Activated CD8-positive, alpha-beta memory T cell treated with anti-CD3 and anti-CD28 coated beads, Interleukin-2, amount 10 ng/mL, durations not matched to agents 7 days and 5 days (primary cell): ENCODE measurements at regions not wholly inside any gene's neighbourhood (a gene's known extent, or its start where the extent isn't known, plus 50 kb on each side); places are given as distances from the start of the nearest gene placed in this dataset.

Source experiments
- ATAC-seq: fragments of 150-1000 bp; cut with Tn5 transposase; one replicate; pipeline ENCODE4 v1.10.0; 2021; ENCODE audit warnings: moderate library complexity
- CTCF ChIA-PET: fragments of 350-600 bp; sonication (Branson Sonifier 250); formaldehyde crosslinking; loops from one replicate; lab custom pipeline; 2021; ENCODE audit warnings: antibody characterized with exemption; lab: Charles Lee
- DNase-seq: peaks from one replicate; pipeline ENCODE4 v3.0.0-alpha.2; 2020
- H3K27ac Mint-ChIP-seq: one replicate; pipeline ENCODE4 v1.8.0; 2021; ENCODE audit warnings: mild to moderate bottlenecking, mixed read lengths
- H3K27me3 Mint-ChIP-seq: one replicate; pipeline ENCODE4 v1.8.0; 2021; ENCODE audit warnings: mixed read lengths
- H3K36me3 Mint-ChIP-seq: one replicate; pipeline ENCODE4 v1.8.0; 2021; ENCODE audit warnings: mild to moderate bottlenecking, mixed read lengths
- H3K4me1 Mint-ChIP-seq: one replicate; pipeline ENCODE4 v1.8.0; 2021; ENCODE audit warnings: mixed read lengths
- H3K4me3 Mint-ChIP-seq: one replicate; pipeline ENCODE4 v1.8.0; 2021; ENCODE audit warnings: mild to moderate bottlenecking, moderate library complexity, mixed read lengths
- H3K9me3 Mint-ChIP-seq: one replicate; pipeline ENCODE4 v1.8.0; 2022; ENCODE audit warnings: low read depth, mixed read lengths

DNA sequence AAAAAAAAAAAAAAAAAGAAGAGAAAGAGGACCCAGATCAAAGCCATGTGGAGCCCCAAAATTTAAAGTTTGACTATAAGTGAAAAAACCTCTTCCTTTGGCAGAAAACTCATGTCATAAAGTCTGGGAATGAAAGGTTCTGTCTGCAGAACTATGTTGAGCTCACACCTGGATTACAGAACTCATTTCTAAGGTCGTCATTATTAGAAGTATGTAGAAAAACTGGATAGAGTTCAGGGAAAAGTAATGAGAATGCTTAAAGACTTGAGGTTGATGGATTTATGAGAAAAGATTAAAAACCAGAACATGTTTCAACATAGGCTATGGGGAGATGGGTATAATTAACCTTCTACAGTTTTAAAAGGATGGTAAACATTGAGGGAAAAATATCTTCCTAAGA is 90.7 kb upstream of the COL11A1 start:
- Mint-ChIP-seq H3K27me3 (no peaks in the 10 kb centered on the region), H3K36me3 (no peaks in the 10 kb centered on the region), H3K4me1 (no peaks in the 10 kb centered on the region), H3K4me3 (no peak overlapping the region), H3K27ac (no peak overlapping the region), H3K9me3 (peaks cover 2% of the 10 kb centered on the region)
- no peak for DNase-seq
- CTCF ChIA-PET = no interaction called here
- ATAC-seq = no peak

DNA sequence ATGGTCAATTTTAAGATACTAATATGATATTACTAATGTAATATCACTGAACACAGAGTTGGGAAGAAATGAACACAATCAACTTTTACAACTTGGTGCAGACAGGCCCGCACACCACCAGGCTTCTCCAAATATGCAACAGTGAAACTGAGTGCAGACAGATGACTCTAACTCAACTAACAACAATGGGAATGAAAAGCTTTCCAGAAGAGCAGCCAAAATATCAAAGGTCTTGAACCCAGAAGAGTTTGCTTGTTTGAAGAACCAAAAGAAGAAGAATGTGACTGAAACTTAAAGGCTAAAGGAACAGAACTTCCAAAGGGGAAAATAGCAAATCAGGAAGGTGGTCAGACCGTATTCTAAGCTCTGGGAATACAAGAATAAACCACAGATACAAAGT is 89.8 kb upstream of the COL11A1 start:
- no peaks in the 10 kb centered on the region for H3K27me3 Mint-ChIP-seq
- CTCF ChIA-PET = no interaction called here
- H3K9me3 Mint-ChIP-seq = peaks cover 2% of the 10 kb centered on the region
- no peak for ATAC-seq
- H3K27ac Mint-ChIP-seq = no peak overlapping the region
- H3K36me3 Mint-ChIP-seq = no peaks in the 10 kb centered on the region
- no peaks in the 10 kb centered on the region for H3K4me1 Mint-ChIP-seq
- no peak for DNase-seq
- H3K4me3 Mint-ChIP-seq = no peak overlapping the region

GRCh38 chr1:103197216-103197615 is 88.9 kb upstream of the COL11A1 start:
- ATAC-seq (no peak), DNase-seq (no peak)
- no peaks in the 10 kb centered on the region for H3K27me3 Mint-ChIP-seq
- no peak overlapping the region for H3K27ac Mint-ChIP-seq
- no peak overlapping the region for H3K4me3 Mint-ChIP-seq
- H3K9me3 Mint-ChIP-seq = peaks cover 2% of the 10 kb centered on the region
- CTCF ChIA-PET = no interaction called here
- H3K4me1 Mint-ChIP-seq = no peaks in the 10 kb centered on the region
- no peaks in the 10 kb centered on the region for H3K36me3 Mint-ChIP-seq

GRCh38 chr1:103194984-103195383 is 86.7 kb upstream of the COL11A1 start:
- Mint-ChIP-seq H3K36me3 (no peaks in the 10 kb centered on the region), H3K27ac (no peak overlapping the region)

DNA sequence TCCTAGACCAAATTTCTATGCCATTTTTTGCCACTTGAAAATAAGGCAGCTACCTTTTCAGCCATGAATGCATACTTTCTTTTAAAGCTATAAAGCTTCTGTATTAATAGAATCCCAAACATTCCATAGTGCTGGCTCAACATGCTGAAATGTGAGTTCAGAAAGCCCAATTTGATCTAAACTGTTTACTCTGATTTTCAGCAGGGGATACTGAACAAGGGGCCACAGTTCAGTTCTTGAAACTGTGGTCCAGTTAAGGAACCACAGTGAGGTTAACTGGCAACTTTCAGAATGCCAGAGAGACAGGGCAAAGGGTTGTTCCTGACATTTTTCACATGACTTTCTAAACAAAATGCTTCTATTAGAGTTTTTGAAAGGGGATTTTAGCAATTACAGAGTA is 85.7 kb upstream of the COL11A1 start:
- ATAC-seq (no peak), DNase-seq (no peak)
- CTCF ChIA-PET = no interaction called here
- Mint-ChIP-seq H3K36me3 (no peaks in the 10 kb centered on the region), H3K27me3 (no peaks in the 10 kb centered on the region), H3K9me3 (peaks cover 4% of the 10 kb centered on the region), H3K27ac (no peak overlapping the region), H3K4me3 (no peak overlapping the region), H3K4me1 (no peaks in the 10 kb centered on the region)

More at GRCh38 chr1:103194984-103195383, 86.7 kb upstream of the COL11A1 start:
- CTCF ChIA-PET = no interaction called here
- Mint-ChIP-seq H3K27me3 (no peaks in the 10 kb centered on the region), H3K4me3 (no peak overlapping the region), H3K9me3 (peaks cover 5% of the 10 kb centered on the region), H3K4me1 (no peaks in the 10 kb centered on the region)
- DNase-seq (no peak), ATAC-seq (no peak)

DNA sequence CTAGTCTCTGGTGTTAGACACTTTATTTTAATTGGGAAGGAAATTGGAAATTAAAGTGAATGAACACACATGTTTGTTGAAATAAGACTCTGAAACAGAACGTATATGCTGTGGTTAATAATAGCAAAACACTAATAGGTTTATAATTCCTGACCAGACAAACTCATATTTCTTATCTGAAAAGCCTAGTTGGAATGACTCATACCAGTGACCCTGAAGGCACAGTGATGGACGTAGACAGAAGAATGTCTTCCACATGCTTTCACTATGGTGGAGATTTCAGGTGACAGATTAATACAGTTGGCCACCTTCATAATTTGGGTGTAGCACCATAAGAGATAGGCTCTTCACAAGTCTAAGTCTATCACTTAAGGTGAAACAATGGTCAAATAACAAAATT is 83.0 kb upstream of the COL11A1 start:
- H3K27me3 Mint-ChIP-seq = no peaks in the 10 kb centered on the region
- no peaks in the 10 kb centered on the region for H3K4me1 Mint-ChIP-seq
- no peaks in the 10 kb centered on the region for H3K36me3 Mint-ChIP-seq
- CTCF ChIA-PET = no interaction called here
- no peak overlapping the region for H3K4me3 Mint-ChIP-seq
- H3K27ac Mint-ChIP-seq = no peak overlapping the region
- H3K9me3 Mint-ChIP-seq = peaks cover 3% of the 10 kb centered on the region
- DNase-seq (no peak), ATAC-seq (no peak)

DNA sequence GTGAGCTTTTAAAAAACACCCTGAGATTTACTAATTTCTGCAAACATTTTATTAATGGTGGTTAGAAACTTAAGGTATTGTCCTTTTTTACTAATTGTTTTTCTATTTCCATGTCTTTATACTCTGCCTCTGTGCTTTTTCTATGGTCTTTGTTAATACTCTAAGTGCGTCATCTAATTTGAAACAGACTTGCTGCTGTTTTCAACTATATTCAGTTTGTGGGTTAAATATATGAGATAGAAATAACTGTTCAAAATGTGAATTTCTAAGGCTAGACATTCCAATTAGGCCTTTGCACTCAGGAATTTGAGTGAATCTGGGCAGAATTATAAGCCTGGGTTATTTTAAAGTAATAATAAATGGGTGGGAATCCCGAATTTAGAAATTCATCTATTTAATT is 82.4 kb upstream of the COL11A1 start:
- H3K36me3 Mint-ChIP-seq = no peaks in the 10 kb centered on the region
- CTCF ChIA-PET = no interaction called here
- no peak for ATAC-seq

DNA sequence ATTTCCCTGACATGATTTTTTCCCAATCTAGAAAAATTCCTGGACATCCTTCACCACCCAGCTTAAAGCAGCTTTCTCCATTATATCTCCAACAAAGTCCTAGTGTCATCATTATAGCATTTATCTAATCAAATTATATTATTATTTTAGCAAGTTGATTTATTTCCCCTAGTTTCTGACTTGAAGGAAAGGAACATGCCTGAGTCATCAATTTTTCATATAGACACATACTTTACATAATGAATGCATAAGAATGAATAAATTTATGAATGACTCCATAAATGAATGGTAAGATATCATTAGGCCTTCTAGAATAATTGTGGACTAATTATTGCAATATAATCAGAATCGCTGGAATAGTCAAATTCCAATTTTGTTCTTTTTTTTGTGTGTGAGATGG is 79.4 kb upstream of the COL11A1 start:
- no peaks in the 10 kb centered on the region for H3K4me1 Mint-ChIP-seq
- CTCF ChIA-PET = no interaction called here

More for the DNA sequence above, 82.4 kb upstream of the COL11A1 start:
- DNase-seq = no peak
- Mint-ChIP-seq H3K27ac (no peak overlapping the region), H3K9me3 (peaks cover 3% of the 10 kb centered on the region), H3K27me3 (no peaks in the 10 kb centered on the region), H3K4me3 (no peak overlapping the region), H3K4me1 (no peaks in the 10 kb centered on the region)

DNA sequence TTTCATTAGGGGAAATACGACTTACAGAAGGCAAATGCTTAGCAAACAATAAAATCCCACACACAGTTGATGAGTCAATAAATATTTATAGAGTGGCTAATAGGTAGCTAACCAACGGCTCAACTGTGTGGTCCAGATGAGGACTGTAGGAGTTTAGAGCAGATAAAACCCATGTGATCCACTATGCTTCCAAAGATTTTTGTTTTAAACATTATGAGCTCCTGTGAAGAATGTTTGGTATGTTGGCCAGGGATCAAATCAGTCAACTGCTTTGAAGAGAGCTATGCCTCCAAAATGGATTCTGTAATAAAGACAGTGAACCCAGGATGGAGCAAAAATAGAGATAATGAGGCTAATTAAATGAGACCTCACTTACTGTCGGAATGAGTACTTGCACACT is 72.3 kb upstream of the COL11A1 start:
- Mint-ChIP-seq H3K27ac (no peak overlapping the region), H3K36me3 (no peaks in the 10 kb centered on the region), H3K9me3 (no peaks in the 10 kb centered on the region), H3K27me3 (no peaks in the 10 kb centered on the region), H3K4me1 (no peaks in the 10 kb centered on the region), H3K4me3 (no peak overlapping the region)
- CTCF ChIA-PET = no interaction called here
- DNase-seq (no peak), ATAC-seq (no peak)

More for the DNA sequence above, 79.4 kb upstream of the COL11A1 start:
- DNase-seq = no peak
- Mint-ChIP-seq H3K9me3 (peaks cover 3% of the 10 kb centered on the region), H3K4me3 (no peak overlapping the region), H3K36me3 (no peaks in the 10 kb centered on the region), H3K27ac (no peak overlapping the region), H3K27me3 (no peaks in the 10 kb centered on the region)
- no peak for ATAC-seq

DNA sequence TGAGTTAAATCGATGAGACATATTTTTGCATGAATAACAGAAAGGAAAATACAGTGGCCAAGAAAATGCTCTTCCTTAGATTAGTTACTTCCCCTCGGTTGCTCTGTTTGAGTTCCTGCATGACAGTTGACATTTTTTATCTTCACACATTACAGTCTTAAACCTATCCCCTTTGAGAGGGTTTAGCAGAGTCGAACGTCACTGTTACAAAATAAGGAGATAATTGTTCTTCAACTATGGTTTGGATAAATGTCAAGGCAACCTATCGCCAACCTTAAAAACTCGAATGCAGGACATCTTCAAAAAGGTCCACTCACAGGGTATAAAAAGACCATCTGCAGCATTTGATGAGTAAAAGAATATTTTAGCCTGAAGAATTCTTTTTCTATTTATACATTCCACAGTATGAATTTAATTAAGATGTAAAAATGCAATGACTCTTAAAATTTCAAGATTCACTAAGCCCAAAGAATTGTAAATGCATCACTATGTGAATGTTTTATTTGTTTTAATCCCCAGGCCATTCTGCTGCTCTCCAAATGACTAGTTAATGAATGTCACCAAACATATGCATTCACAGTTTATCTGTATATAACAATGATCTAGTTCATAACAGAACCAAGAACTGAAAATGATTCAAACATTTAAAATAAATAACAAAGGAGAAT is 68.9 kb upstream of the COL11A1 start:
- CTCF ChIA-PET = no interaction called here
- Mint-ChIP-seq H3K4me1 (no peaks in the 10 kb centered on the region), H3K36me3 (no peaks in the 10 kb centered on the region), H3K9me3 (no peaks in the 10 kb centered on the region), H3K27ac (no peak overlapping the region), H3K27me3 (no peaks in the 10 kb centered on the region), H3K4me3 (no peak overlapping the region)
- ATAC-seq (no peak), DNase-seq (no peak)

GRCh38 chr1:103171041-103171590 is 62.8 kb upstream of the COL11A1 start:
- Mint-ChIP-seq H3K4me1 (no peaks in the 10 kb centered on the region), H3K27ac (no peak overlapping the region), H3K4me3 (no peak overlapping the region), H3K9me3 (peaks cover 5% of the 10 kb centered on the region), H3K27me3 (no peaks in the 10 kb centered on the region), H3K36me3 (no peaks in the 10 kb centered on the region)
- CTCF ChIA-PET = no interaction called here
- ATAC-seq = no peak
- no peak for DNase-seq

DNA sequence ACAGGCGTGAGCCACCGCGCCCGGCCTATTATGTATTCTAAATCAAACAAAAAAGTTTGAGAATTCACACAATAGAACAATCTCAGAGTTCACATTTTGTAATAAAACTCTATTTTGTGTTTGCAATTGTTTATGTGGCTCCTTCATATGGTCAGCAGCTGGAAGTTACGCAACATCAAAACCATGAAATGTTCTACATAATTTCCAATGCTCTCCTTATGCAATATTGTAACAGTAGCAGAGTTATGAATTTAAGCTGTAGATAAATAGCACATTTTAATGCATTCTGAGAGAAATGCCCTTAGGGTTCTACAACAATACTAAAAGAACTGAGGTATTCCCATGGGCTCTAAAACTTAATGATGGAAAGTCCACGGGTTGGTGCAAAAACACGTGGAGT is 62.3 kb upstream of the COL11A1 start:
- peaks cover 8% of the 10 kb centered on the region for H3K9me3 Mint-ChIP-seq
- ATAC-seq = no peak
- no peaks in the 10 kb centered on the region for H3K36me3 Mint-ChIP-seq
- H3K27ac Mint-ChIP-seq = no peak overlapping the region
- no peak for DNase-seq
- CTCF ChIA-PET = no interaction called here
- H3K4me1 Mint-ChIP-seq = no peaks in the 10 kb centered on the region
- no peak overlapping the region for H3K4me3 Mint-ChIP-seq
- H3K27me3 Mint-ChIP-seq = no peaks in the 10 kb centered on the region

DNA sequence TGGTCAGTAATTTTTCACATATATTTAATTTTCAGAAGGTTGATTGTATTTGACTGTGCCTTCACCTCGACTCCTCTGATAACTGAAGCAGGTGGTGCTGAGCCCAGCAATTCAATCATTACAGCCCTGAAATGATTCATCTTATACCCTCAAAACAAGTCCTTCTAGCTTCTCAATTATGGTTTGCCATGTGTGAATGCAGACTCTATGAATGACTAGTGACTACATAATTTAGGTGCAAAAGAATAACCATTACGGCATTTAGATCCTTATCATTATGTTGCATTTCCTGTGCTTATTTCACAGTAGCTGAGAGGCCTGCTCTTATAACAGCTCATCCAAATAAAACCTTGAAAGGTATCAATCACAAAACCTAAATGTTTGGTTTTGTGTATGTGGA is 54.0 kb upstream of the COL11A1 start:
- H3K27me3 Mint-ChIP-seq = no peaks in the 10 kb centered on the region
- CTCF ChIA-PET = no interaction called here
- peaks cover 3% of the 10 kb centered on the region for H3K4me1 Mint-ChIP-seq
- H3K36me3 Mint-ChIP-seq = no peaks in the 10 kb centered on the region
- DNase-seq (no peak), ATAC-seq (peak; percentile 78)
- H3K27ac Mint-ChIP-seq = no peak overlapping the region
- H3K9me3 Mint-ChIP-seq = peaks cover 3% of the 10 kb centered on the region
- H3K4me3 Mint-ChIP-seq = no peak overlapping the region

DNA sequence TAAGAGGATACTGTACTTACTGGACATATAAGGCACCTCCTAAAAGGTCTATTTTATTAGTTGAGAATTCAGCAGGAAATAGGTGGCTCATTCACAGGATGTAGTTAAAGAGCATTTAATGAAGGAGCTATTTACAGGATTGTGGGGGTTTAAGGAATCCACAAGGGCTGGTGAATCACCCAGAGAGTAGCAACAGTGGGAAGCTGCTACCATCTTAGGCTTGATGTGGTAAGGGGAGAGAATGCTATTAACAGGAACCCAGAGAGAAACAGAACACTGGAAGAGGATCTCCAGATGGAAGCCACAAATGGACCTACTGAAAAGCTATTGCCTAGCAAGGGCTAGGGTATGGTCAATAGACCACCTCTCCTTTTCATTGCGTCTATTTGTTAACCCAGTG is 52.0 kb upstream of the COL11A1 start:
- ATAC-seq (no peak), DNase-seq (no peak)
- no peak overlapping the region for H3K27ac Mint-ChIP-seq
- no peaks in the 10 kb centered on the region for H3K27me3 Mint-ChIP-seq
- H3K9me3 Mint-ChIP-seq = no peaks in the 10 kb centered on the region
- H3K36me3 Mint-ChIP-seq = no peaks in the 10 kb centered on the region
- H3K4me3 Mint-ChIP-seq = no peak overlapping the region
- CTCF ChIA-PET = no interaction called here
- peaks cover 3% of the 10 kb centered on the region for H3K4me1 Mint-ChIP-seq
